Central memory CD4-positive, alpha-beta T cell (primary cell): ENCODE measurements at regions not wholly inside any gene's neighbourhood (a gene's known extent, or its start where the extent isn't known, plus 50 kb on each side); places are given as distances from the start of the nearest gene placed in this dataset.
"Not testable (repeated sequence)": the region's sequence is repeated elsewhere in the genome, so short reads cannot be mapped to it uniquely, and the experiment has no call there.

ENCODE experiments used
- DNase-seq: peaks from one replicate; pipeline ENCODE4 v3.0.0; 2022

- not testable (repeated sequence) for DNase-seq
These were observed 69.9 kb downstream of the ALG1L2 start for GRCh38 chr3:130151555-130151954.

DNA sequence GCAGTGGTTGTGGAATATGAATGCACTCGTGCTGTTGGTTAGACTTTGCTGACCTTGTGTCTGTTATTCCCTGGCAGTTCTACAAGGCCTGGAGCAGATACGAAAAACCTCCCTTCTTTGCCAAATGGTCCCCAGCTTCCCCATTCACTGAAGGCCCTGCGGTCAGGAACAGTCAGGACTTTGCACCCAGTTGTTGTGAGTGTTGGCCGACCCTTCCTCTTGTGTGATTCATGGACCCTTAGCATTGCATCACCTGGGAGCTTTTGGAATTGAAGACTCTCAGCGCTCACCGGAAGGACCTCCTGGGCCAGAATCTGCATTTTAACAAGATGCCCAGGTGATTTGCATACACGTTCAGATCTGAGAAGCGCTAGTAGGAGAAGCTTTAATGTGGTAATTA is 71.6 kb downstream of the ALG1L2 start:
- DNase-seq = not testable (repeated sequence)

DNA sequence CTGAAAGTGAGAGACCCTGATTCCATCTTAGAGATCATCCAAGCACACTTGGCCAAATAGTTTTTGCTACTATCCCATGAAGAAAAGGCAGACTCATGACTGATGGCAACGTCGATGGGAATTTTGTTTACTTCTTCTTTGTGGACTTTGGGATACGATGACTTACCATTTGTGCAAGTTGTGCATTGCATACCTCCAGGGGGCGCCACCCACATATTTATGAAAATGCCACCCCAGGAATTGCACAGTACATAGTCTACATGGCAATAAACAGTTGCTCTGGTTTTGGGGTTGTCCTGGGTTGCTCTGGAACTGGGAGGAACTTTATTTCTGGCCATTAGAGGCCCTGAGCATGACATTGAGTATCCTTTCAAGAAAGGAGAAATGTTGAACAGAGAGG is 73.8 kb downstream of the ALG1L2 start:
- not testable (repeated sequence) for DNase-seq

- DNase-seq = not testable (repeated sequence)
These were observed 85.2 kb downstream of the ALG1L2 start for GRCh38 chr3:130166856-130167255.

GRCh38 chr3:130175195-130175594 is 93.6 kb downstream of the ALG1L2 start:
- DNase-seq = not testable (repeated sequence)

GRCh38 chr3:130176476-130177256 is 95.0 kb downstream of the ALG1L2 start:
- not testable (repeated sequence) for DNase-seq

DNA sequence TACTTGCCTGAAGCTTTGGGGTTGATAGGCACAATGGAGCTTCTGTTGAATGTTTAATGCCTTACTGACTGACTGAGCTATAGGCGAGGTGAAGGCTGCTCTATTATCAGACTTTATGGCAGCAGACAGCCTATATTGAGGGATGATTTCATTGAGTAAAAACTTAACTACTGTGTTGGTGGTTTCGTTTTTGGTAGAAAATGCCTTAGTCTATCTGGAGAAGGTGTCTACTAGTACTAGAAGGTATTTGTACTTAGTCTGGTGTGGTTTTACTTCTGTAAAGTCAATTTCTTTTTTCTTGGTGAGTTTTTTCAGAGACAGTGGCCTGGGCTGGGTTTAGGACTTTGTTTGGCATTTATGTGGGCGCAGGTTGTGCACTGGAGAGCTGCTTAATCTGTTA is 97.2 kb downstream of the ALG1L2 start:
- peak; percentile 4 for DNase-seq

GRCh38 chr3:130179353-130179970 is 97.8 kb downstream of the ALG1L2 start:
- DNase-seq = peak; percentile 71

- not testable (repeated sequence) for DNase-seq
These were observed 100.8 kb downstream of the ALG1L2 start for GRCh38 chr3:130182475-130182874.

DNA sequence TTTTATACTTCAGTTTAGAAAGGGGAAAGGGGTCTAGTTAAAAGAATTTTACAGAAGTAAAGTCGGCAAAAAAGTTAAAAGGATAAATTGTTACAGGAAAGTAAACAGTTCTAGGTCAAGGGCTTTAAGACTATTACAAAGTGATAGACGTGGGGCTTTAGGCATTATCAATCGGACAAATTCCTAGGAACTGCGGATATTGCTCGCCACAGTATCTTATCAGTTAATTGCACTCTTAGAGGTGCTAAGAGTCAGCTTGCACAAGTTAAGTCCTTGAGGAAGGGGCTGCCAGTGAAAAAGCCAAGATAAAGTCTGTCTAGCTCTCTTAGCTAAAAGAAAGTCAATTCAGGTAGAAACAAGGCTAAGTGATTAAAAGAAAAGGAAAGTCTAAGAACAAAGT is 102.1 kb downstream of the ALG1L2 start:
- DNase-seq = not testable (repeated sequence)

- not testable (repeated sequence) for DNase-seq
These were observed 102.8 kb downstream of the ALG1L2 start for GRCh38 chr3:130184152-130185024.

DNA sequence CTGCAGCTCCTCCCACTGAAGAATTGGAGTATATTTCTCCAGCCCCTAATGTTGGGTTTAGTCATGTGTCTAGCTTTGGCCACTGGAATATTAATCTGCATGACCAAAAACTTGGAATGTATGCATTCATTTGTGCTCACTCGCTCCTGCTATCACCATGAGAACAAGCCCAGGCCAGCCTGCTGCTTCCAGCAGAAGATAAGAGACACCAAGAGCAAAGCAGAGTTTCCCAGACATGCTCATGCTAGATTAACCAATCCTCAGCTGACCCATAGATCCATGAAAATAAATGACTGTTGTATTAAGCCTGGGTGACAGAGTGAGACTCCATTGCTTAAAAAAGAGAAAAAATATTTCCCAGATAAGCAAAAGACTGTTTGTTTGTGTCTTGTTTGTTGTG is 119.6 kb downstream of the ALG1L2 start:
- not testable (repeated sequence) for DNase-seq

DNA sequence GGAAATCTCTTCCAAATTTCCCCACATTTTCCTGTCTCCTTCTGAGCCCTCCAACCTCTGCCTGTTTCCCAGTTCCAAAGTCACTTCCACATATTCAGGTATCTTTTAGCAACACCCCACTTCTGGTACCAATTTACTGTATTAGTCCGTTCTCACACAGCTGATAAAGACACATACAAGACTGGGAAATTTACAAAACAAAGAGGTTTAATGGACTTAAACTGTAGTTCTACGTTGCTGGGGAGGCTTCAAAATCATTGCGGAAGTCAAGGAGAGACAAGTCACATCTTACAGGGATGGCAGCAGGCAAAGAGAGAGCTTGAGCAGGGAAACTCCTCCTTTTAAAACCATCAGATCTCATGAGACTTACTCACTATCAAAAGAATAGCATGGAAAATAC is 122.0 kb downstream of the ALG1L2 start:
- DNase-seq = not testable (repeated sequence)

- DNase-seq = no peak
These were observed 117.9 kb upstream of the COL6A5 start for GRCh38 chr3:130227540-130227939.

DNA sequence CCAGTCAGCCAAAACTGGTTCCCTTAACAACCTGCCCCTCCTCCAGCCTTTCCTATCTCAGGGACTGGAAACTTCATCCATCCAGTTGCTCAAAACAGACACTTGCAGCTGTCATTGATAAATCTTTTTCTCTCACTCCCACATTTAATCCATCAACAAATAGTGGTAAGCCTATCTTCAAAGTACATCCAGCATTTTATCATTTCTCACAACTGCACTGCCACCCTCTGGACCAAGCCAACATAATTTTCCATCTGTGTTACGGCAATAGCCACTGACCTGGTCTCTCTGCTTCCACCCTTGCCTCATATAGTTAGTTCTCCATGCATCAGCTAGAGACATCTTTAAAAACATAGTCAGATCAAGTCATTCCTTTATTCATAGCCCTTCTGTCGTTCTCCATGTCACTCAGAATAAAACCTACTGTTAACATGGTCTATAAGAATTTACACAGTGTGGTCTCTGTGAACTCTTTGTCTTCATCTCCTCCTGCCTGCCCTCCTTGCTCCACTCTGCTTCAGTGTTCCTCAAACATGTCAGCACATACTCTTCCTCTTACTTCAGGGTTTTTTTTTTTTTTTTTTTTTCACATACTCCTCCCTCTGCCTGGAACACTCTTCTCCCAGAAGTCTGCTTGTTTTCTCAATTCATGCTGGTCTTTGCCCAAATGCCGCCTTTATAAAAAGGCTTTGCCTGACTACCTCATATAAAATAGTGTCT is 102.5 kb upstream of the COL6A5 start:
- DNase-seq = no peak

- DNase-seq = no peak
These were observed 101.7 kb upstream of the COL6A5 start for GRCh38 chr3:130243808-130244207.

GRCh38 chr3:130250982-130251381 is 94.5 kb upstream of the COL6A5 start:
- DNase-seq = no peak

- DNase-seq = no peak
These were observed 90.0 kb upstream of the COL6A5 start for GRCh38 chr3:130255442-130255841.

- no peak for DNase-seq
These were observed 88.6 kb upstream of the COL6A5 start for GRCh38 chr3:130256821-130257340.

DNA sequence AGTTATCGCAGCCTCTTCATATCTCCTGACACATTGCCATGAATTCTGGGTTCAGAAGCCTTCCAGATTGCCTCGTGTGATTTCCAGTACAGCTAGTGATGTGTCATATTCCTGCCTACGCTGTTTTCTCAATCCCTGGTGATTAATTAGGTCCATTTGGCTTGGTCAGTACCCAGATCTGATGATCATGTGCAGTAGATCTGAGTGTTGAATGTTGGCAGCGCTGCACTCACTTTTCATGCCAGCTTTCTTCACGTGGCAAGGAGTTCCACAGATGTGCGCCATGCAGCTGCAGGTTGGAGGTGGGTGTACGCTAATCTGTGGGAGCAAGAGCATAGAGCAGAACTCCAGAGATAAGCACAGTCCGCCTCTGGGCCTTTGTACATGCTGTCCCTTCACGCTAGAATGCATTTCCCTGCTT is 86.9 kb upstream of the COL6A5 start:
- DNase-seq = no peak

DNA sequence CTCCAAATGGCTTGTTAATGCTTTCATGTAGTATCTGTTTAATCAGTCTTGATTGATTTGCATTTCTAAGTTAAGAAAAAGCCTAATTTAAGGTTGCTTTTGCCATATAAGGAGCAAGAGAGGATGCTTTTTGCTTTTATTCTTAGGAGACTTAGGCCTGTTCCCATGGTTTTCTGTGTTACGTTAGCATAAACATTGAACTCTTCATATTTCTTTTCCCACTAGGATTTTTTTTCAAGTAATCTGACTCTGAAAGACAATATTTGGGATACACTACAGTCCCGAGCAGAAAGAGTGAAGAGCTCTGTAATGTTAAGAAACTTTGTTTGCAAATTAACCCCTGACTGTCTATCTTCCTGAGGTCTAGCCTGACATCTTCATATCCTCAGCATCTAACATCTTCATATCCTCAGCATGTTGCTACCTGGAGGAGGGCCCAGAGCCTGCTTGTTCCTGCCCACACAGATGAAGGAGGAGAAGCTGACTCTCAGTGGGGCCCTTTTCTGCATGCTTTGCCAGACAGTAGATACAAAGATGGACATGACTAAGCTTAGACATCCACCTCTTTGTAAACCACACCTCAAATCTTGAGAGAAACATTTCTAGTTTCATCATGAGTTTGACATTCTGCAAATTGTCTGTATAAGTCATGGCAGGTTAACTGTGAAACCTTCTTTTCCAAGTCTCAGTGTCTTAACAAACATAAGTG is 86.2 kb upstream of the COL6A5 start:
- DNase-seq = no peak

DNA sequence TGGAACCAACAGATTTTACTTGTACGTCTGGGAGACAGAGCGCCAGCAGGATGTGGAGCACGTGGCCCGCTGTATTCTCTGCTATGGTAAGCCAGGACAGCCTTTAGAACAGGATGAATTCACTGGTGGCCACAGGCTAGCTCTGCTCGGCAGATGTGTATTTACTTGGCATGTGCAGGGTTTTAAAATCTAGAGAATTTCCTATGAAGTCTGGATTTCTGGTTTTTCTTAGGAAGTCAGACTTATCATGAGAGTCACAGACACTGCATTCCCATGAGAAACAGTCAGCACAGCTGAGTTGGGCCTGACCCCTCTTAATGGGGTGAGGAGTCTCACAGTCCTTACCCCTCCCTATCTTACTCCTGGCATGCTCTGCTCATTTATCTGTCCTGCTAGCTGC is 84.6 kb upstream of the COL6A5 start:
- DNase-seq = no peak
